Hippocampal formation (tissue), 2 donors: ENCODE measurements at regions not wholly inside any gene's neighbourhood (a gene's known extent, or its start where the extent isn't known, plus 50 kb on each side); places are given as distances from the start of the nearest gene placed in this dataset.
"Not testable (repeated sequence)": the region's sequence is repeated elsewhere in the genome, so short reads cannot be mapped to it uniquely, and the experiment has no call there.

Source experiments
- DNase-seq, 2 donors: peaks; one replicate each; lab custom pipeline; 2025; lab: John Stamatoyannopoulos, UW

DNA sequence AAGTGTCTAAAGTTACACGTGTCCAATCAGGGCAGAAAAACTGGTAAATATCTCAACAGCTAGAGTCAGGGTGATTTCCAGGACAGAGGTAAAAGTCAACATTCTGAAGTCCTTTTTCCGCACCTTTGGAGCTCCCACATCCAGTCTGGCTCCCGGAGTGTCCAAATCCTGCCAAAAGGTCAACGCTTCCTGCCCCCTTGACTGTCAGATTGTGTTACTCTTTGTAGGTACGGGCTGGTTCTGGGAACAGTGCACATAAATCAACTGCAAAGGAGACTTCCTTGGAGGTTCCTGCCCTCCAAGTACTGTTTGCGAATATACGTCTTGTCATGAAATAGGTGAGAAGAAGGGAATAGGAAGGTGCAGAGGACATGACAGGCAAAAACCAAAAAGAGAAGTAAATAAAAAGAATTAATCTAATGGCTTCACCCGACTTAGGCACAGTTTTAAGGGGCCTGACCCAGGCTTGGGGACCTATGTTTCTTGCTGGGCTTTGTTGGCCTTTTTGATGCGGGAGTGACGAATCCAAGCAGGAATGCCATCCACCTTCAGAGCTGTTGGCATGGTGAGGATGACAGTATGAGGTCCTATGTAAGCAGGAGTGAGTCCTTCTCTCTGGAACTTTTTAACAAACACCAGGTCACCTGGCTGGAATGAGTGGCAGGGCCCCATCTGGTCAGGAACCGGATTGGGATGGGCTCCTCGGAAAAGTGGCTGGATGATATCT, 155.4 kb downstream of the TRIM27 start:
- no peak for DNase-seq

GRCh38 chr6:28769626-28770402, 154.0 kb downstream of the TRIM27 start:
- no peak for DNase-seq

- DNase-seq: no peak
These were observed 153.1 kb downstream of the TRIM27 start for GRCh38 chr6:28770732-28771131.

GRCh38 chr6:28771401-28772267, 152.2 kb downstream of the TRIM27 start:
- no peak for DNase-seq

DNA sequence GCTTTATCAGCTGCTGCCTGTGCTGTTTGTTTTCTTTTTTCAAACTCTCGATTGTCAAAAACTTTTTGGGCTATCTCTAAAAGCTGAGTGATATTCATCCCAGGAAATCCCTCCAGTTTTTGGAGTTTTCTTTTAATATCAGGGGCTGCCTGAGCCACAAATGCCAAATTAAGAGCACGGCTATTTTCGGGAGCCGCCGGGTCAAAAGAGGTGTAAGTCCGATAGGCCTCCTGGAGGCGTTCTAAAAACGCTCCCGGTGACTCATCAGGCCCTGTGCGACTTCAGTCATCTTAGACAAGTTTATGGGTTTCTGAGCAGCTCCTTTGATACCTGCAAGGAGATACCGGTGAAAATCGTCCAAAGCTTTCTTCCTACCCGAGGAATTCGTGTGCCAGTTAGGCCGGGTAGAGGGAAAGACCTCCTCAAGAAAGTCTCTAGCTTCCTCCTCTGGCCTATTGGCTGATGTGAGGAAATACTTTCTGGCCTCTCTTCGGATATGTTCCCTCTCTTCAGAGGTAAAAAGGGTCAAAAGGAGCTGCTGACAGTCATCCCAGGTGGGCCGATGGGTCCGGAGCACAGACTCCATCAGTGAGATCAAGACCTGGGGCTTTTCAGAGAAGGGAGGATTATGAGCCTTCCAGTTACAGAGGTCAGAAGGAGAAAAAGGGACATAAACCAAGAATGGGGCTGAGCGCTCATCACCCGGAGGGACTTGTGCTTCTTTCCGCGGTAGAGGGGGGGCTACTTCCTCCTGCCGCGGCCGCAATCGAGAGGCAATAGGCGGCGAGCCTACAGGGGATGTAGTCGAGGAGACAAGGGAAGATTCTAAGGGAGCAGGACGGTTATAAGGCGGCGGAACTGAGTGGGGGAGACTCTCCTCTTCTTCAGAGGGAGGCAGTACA, 151.1 kb downstream of the TRIM27 start:
- DNase-seq: no peak

GRCh38 chr6:28774292-28775051, 149.3 kb downstream of the TRIM27 start:
- DNase-seq: no peak

DNA sequence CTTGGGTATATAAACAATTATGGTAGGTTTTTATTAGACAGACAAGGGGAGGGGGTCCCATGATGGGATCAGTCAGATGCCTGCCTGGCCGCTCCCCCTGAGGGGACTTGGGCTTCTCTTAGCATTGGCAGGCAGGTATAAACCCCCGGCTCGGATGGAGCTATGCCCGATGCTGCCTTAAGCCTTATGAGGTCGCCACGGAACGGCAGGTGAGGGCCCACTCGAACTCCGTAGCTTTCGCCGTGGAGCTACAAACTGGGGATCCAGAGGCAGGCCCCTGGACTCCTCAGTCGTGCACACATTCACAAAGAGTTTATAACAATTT, 148.8 kb downstream of the TRIM27 start:
- DNase-seq: no peak

DNA sequence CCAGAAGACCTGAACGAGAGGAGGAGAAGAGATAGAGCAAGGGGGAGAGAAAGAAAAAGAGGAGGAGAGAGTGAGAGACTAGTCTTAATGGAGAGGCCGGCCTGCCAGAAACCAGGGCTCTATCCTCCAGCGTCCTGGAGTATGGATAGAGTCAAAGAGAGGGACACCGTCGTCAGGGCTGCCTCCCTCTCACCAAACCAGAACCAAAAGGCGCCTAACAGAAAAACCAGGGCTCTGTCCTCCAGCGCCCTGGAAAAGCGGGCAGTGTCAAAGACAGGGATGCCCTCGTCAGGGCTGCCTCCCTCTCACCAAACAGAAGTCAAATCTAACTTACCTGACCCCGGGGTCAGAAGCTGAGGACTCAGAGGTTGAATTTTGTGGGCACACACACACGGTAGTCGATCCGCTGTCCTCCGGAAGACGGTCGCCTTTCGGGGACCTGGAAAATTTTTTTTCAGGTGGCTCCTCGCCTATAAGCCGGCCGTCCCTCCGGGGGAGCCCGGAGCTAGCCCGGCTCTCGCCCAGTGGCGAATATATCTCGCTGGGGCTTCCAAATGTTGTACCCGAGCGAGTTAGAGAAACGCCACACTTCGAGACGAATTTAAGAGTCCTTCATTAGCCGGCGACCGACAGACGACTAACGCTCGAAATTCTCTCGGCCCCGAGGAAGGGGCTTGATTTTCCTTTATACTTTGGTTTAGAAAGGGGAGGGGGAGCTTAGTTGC, 148.2 kb downstream of the TRIM27 start:
- DNase-seq: no peak

DNA sequence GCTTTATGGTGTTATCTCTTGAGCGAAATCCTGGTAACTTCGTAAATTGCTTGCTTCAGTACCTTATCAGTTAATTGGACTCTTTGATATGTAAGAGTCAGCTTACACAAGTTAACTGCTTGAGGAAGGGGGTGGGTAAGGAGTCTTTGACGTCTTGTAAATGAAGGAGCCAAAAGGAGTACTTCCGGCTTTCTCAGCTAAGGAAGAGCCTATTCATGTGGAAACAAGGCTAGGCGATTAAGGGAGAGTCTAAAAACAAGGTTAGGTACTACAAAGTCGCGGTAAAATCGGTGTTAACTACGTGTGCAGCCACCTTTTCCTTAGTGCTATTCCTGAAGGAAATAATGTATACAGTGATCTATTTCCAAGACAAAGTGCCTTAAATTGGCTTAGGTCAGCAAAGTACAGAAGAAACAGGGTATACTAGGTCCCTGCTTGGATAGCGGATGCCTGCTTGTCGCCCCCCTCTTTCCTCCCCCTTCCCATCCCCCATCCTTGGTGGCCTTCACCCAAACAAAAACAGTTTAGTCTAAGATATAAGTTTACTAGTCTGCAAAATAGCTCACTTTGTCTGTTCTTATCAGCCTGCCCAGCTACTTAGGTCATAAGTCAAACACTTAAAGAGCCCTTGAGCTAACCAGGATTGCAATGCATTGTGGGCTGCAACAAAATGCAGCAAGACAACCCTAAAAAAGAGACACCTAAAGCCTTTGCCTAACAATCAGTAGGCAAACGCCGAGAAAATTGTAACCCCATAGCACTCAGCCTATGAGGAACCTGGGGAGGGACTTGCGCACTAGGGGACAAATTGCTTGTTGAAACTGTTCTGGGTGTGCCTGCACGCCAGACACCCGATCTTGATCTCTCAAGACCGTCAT, 147.3 kb downstream of the TRIM27 start:
- no peak for DNase-seq

GRCh38 chr6:28777147-28777461, 146.7 kb downstream of the TRIM27 start:
- DNase-seq: no peak

DNA sequence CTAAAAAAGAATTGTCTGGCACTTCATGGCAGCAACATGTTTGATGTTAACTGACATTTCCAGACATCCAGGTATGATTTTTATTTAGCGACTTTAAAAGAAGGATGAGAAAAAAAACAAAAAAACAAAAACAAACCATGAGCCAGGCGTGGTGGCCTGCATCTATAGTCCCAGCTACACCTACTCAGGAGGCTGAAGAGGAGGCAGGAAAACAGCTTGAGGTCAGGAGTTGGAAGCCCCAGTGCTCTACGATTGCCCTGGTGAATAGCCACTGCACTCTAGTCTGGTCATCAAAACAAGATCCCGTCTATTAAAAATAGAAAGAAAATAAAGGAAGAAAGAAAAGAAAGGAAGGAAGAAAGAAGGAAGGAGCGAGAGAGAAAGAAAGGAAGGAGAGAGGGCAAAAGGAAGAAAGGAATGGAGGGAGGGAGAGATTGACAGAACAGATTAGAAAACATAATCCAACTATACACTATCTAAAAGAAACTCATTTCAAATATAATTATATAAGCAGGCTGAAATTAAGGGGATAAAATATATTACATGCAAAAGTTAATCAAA, 141.6 kb downstream of the TRIM27 start:
- DNase-seq: no peak

DNA sequence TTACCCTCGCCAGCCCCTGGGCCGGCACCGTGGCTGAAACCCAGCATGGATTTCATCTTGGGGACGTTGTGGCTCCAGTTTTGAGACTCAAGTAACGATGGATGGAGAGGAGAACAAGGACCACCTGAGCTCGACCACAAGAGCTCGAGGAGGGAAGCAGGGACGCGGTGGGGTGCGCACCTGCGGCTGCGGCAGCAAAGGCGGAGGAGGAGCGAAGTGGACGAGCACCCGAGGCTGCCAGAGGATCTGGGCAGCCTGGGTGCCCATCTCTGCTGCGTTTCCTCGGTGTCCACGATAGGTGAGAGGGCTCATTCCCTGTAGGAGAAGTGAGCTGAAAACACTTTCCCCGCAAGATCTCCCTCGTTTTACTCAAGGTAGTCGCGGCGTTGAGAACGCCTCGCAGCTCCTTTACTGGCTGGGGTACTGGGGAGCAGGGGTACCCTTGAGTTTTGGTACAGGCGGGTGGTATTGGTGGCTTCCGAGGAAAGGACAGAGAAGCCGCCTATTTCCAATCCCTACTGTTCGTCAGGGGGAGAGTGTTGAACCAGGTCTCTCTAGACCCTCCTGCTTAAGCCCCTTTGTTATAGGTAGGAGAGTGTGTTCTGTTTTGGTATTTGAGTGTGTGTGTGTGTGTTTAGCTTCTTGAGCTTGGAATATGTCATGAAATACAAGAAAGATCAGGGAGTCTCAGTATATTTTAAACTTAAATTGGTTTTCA, 137.7 kb downstream of the TRIM27 start:
- no peak for DNase-seq

DNA sequence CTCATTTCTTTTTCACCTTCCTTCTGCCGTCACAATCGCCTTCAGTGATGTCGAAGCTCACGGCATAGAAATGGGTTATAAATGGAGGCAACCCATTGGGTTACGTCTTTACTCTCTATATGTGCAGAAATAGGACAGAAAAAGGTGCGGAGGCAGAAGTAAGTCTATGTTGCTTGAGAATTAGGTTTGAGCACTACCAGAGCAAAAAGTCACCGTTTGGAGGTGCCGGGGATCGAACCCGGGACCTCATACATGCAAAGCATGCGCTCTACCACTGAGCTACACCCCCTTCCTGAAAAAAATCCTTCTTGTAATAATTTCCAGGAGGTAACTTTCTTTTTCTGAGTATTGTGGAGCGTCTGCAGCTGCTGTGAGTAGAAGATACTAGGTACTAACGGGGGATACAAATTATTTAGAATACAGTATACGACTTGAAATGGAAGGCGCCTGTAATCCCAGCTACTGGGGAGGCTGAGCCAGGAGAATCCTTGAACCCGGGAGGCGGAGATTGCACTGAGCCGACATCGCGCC, 134.2 kb downstream of the TRIM27 start:
- DNase-seq: no peak

GRCh38 chr6:28791002-28791383, 132.8 kb downstream of the TRIM27 start:
- DNase-seq: no peak

GRCh38 chr6:28794175-28795002, 129.4 kb downstream of the TRIM27 start:
- DNase-seq: no peak

GRCh38 chr6:28800647-28801046, 123.1 kb downstream of the TRIM27 start:
- not testable (repeated sequence) for DNase-seq
